ENCODE measurements at regions not wholly inside any gene's neighbourhood (a gene's known extent, or its start where the extent isn't known, plus 50 kb on each side); places are given as distances from the start of the nearest gene placed in this dataset.
A peak's percentile ranks its signal among the peaks of the same experiment; 100 is the strongest.
"Not testable (repeated sequence)": the region's sequence is repeated elsewhere in the genome, so short reads cannot be mapped to it uniquely, and the experiment has no call there.

DNA sequence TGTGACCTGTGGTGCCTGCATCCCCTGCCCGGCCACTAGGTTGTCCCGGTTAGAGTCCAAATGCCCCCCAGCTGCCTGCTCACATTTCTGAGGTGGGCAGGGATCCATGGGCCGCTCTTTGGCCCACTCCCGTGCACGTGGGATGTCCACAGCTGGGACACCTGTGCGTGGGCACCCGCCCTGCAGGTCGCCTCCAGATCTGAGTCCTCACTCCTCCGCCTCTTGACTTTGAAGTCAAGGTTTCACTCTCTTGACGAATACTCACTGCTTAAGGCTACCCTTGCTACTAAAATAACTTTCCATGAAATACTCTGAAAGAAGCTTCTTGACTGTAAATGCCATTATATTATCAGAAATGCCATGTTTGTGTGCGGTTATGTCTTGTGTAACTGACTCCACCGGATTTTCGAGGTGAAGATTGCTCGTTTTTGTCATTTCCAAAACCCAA lies 358.2 kb downstream of the BCL2L11 start:
- H3K4me1 Mint-ChIP-seq (ENCODE audit: low read depth, unreplicated experiment); CTCF ChIA-PET; H3K4me3 Mint-ChIP-seq (ENCODE audit: low read depth, unreplicated experiment); H3K27ac Mint-ChIP-seq (ENCODE audit: unreplicated experiment); BruUV-seq (replicated peaks); DNase-seq; intact Hi-C loops (cut with micrococcal nuclease; ENCODE audit: unreplicated experiment); H3K9me3 Mint-ChIP-seq (ENCODE audit: low read depth, unreplicated experiment); H3K27me3 Mint-ChIP-seq (ENCODE audit: unreplicated experiment): not testable (repeated sequence)
- H3K36me3 Mint-ChIP-seq (ENCODE audit: insufficient read depth, unreplicated experiment) = peaks cover 29% of the 10 kb centered on the region

DNA sequence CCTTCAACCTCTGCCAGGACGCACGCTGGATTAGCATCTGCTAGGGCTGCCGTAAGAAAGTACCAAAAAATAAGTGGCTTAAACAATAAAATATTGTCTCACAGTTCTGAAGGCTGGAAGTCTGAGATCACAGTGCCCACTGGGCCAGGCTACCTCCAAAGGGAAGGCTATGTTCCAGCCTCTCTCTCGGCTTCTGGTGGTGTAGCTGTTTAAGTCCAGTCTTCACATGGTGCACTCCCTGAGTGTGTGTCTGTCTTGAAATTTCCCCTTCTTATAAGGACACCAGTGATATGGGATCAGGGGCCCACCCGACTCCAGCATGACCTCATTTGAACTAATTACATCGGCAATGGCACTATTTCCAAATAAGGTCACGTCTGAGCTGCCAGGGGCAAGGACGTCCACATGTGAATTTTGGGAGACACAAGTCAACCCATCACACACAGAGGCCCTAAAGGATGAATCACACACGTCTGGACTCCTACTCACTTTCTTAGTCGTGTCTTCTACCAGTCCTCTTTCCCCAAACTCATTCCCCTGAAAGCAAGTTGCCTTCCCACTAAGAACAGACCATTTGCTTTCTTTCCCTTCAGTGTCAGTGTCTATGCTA lies 359.4 kb downstream of the BCL2L11 start:
- H3K9me3 Mint-ChIP-seq (ENCODE audit: low read depth, unreplicated experiment); CTCF ChIA-PET; BruUV-seq (replicated peaks); H3K4me1 Mint-ChIP-seq (ENCODE audit: low read depth, unreplicated experiment); H3K27me3 Mint-ChIP-seq (ENCODE audit: unreplicated experiment); DNase-seq; H3K4me3 Mint-ChIP-seq (ENCODE audit: low read depth, unreplicated experiment): not testable (repeated sequence)
- intact Hi-C loops (cut with micrococcal nuclease; ENCODE audit: unreplicated experiment) = loop anchor here (10.0 kb wide), 1 partner anchor 185 kb away; no protein-coding TSS in a partner anchor
- H3K27ac Mint-ChIP-seq (ENCODE audit: unreplicated experiment) = peak overlapping the region; percentile 52
- H3K36me3 Mint-ChIP-seq (ENCODE audit: insufficient read depth, unreplicated experiment) = peaks cover 35% of the 10 kb centered on the region

- H3K4me3 Mint-ChIP-seq (ENCODE audit: low read depth, unreplicated experiment); H3K9me3 Mint-ChIP-seq (ENCODE audit: low read depth, unreplicated experiment); DNase-seq; H3K4me1 Mint-ChIP-seq (ENCODE audit: low read depth, unreplicated experiment); H3K27me3 Mint-ChIP-seq (ENCODE audit: unreplicated experiment); BruUV-seq (replicated peaks); CTCF ChIA-PET: not testable (repeated sequence)
- intact Hi-C loops (cut with micrococcal nuclease; ENCODE audit: unreplicated experiment) = loop anchor here (10.0 kb wide), 1 partner anchor 184 kb away; no protein-coding TSS in a partner anchor
- H3K36me3 Mint-ChIP-seq (ENCODE audit: insufficient read depth, unreplicated experiment) = peaks cover 39% of the 10 kb centered on the region
- H3K27ac Mint-ChIP-seq (ENCODE audit: unreplicated experiment) = peak overlapping the region; percentile 52
These were observed 359.9 kb downstream of the BCL2L11 start for GRCh38 chr2:111480633-111481032.

- intact Hi-C loops (cut with micrococcal nuclease; ENCODE audit: unreplicated experiment) = loop anchor here (10.0 kb wide), 1 partner anchor 184 kb away; no protein-coding TSS in a partner anchor
These were observed 360.5 kb downstream of the BCL2L11 start for GRCh38 chr2:111481219-111481618.

GRCh38 chr2:111482987-111483679 lies 362.4 kb downstream of the BCL2L11 start:
- BruUV-seq (replicated peaks); H3K9me3 Mint-ChIP-seq (ENCODE audit: low read depth, unreplicated experiment); H3K4me3 Mint-ChIP-seq (ENCODE audit: low read depth, unreplicated experiment); H3K4me1 Mint-ChIP-seq (ENCODE audit: low read depth, unreplicated experiment); H3K27ac Mint-ChIP-seq (ENCODE audit: unreplicated experiment); CTCF ChIA-PET; H3K27me3 Mint-ChIP-seq (ENCODE audit: unreplicated experiment): not testable (repeated sequence)
- H3K36me3 Mint-ChIP-seq (ENCODE audit: insufficient read depth, unreplicated experiment) = peaks cover 42% of the 10 kb centered on the region
- DNase-seq = peak; percentile 67
- intact Hi-C loops (cut with micrococcal nuclease; ENCODE audit: unreplicated experiment) = loop anchor here (10.0 kb wide), 1 partner anchor 182 kb away; no protein-coding TSS in a partner anchor

More at GRCh38 chr2:111481219-111481618, 360.5 kb downstream of the BCL2L11 start:
- H3K9me3 Mint-ChIP-seq (ENCODE audit: low read depth, unreplicated experiment); H3K27me3 Mint-ChIP-seq (ENCODE audit: unreplicated experiment); H3K4me3 Mint-ChIP-seq (ENCODE audit: low read depth, unreplicated experiment); CTCF ChIA-PET; BruUV-seq (replicated peaks); DNase-seq; H3K4me1 Mint-ChIP-seq (ENCODE audit: low read depth, unreplicated experiment): not testable (repeated sequence)
- Mint-ChIP-seq H3K27ac (ENCODE audit: unreplicated experiment) (peak overlapping the region; percentile 39), H3K36me3 (ENCODE audit: insufficient read depth, unreplicated experiment) (peaks cover 42% of the 10 kb centered on the region)

DNA sequence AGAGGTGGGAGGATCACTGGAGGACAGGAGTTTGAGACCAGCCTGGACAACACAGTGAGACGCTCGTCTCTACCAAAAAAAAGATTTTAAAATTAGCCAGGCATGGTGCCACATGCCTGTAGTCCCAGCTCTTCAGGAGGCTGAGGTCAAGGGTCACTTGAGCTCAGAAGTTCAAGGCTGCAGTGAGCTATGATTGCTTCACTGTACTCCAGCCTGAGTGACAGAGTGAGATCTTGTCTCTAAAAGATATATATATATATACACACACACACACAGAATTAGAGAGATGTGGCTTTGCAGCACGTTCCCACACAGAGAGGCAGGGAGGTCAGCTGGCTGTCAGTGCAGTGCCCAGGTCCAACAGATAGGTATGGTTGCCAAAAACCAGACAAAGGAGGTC lies 363.4 kb downstream of the BCL2L11 start:
- intact Hi-C loops (cut with micrococcal nuclease; ENCODE audit: unreplicated experiment) = loop anchor here (10.0 kb wide), 1 partner anchor 181 kb away; no protein-coding TSS in a partner anchor
- DNase-seq; BruUV-seq (replicated peaks); H3K9me3 Mint-ChIP-seq (ENCODE audit: low read depth, unreplicated experiment); H3K4me3 Mint-ChIP-seq (ENCODE audit: low read depth, unreplicated experiment); H3K27me3 Mint-ChIP-seq (ENCODE audit: unreplicated experiment); H3K27ac Mint-ChIP-seq (ENCODE audit: unreplicated experiment); CTCF ChIA-PET; H3K4me1 Mint-ChIP-seq (ENCODE audit: low read depth, unreplicated experiment): not testable (repeated sequence)
- peaks cover 35% of the 10 kb centered on the region for H3K36me3 Mint-ChIP-seq (ENCODE audit: insufficient read depth, unreplicated experiment)

GRCh38 chr2:111485895-111486294 lies 365.2 kb downstream of the BCL2L11 start:
- H3K27ac Mint-ChIP-seq (ENCODE audit: unreplicated experiment); CTCF ChIA-PET; DNase-seq; H3K9me3 Mint-ChIP-seq (ENCODE audit: low read depth, unreplicated experiment); BruUV-seq (replicated peaks); H3K4me3 Mint-ChIP-seq (ENCODE audit: low read depth, unreplicated experiment); H3K4me1 Mint-ChIP-seq (ENCODE audit: low read depth, unreplicated experiment); H3K27me3 Mint-ChIP-seq (ENCODE audit: unreplicated experiment): not testable (repeated sequence)
- H3K36me3 Mint-ChIP-seq (ENCODE audit: insufficient read depth, unreplicated experiment) = peaks cover 22% of the 10 kb centered on the region
- intact Hi-C loops (cut with micrococcal nuclease; ENCODE audit: unreplicated experiment) = loop anchor here (10.0 kb wide), 1 partner anchor 179 kb away; no protein-coding TSS in a partner anchor

DNA sequence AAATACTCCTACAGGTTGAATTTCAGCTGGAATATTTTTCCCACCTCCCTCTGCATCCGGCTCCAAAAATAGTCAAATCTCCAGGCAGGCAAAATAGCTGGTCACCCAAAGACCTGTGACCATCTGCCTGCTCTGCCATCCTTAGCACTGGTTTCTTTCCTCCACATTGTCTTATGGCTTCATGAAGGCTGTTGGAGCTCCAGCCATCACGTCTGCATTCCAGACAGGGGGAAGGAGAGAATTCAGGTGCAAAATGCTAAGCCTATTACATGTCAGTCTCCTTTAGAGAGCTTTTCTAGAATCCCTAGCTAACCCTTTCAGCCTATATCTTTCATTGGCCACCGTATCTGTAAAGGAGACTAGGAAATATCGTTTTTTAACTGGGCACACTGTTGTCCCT lies 367.7 kb downstream of the BCL2L11 start:
- H3K4me3 Mint-ChIP-seq (ENCODE audit: low read depth, unreplicated experiment); H3K27me3 Mint-ChIP-seq (ENCODE audit: unreplicated experiment); H3K27ac Mint-ChIP-seq (ENCODE audit: unreplicated experiment); H3K4me1 Mint-ChIP-seq (ENCODE audit: low read depth, unreplicated experiment); H3K9me3 Mint-ChIP-seq (ENCODE audit: low read depth, unreplicated experiment); CTCF ChIA-PET; DNase-seq; BruUV-seq (replicated peaks): not testable (repeated sequence)
- intact Hi-C loops (cut with micrococcal nuclease; ENCODE audit: unreplicated experiment) = loop anchor here (10.0 kb wide), 1 partner anchor 176 kb away; no protein-coding TSS in a partner anchor
- H3K36me3 Mint-ChIP-seq (ENCODE audit: insufficient read depth, unreplicated experiment) = peaks cover 14% of the 10 kb centered on the region

GRCh38 chr2:111489460-111489859 lies 368.7 kb downstream of the BCL2L11 start:
- intact Hi-C loops (cut with micrococcal nuclease; ENCODE audit: unreplicated experiment) = loop anchor here (10.0 kb wide), 1 partner anchor 175 kb away; no protein-coding TSS in a partner anchor
- H3K27ac Mint-ChIP-seq (ENCODE audit: unreplicated experiment); H3K4me3 Mint-ChIP-seq (ENCODE audit: low read depth, unreplicated experiment); BruUV-seq (replicated peaks); H3K27me3 Mint-ChIP-seq (ENCODE audit: unreplicated experiment); H3K9me3 Mint-ChIP-seq (ENCODE audit: low read depth, unreplicated experiment); CTCF ChIA-PET; H3K4me1 Mint-ChIP-seq (ENCODE audit: low read depth, unreplicated experiment); DNase-seq: not testable (repeated sequence)
- peaks cover 17% of the 10 kb centered on the region for H3K36me3 Mint-ChIP-seq (ENCODE audit: insufficient read depth, unreplicated experiment)

DNA sequence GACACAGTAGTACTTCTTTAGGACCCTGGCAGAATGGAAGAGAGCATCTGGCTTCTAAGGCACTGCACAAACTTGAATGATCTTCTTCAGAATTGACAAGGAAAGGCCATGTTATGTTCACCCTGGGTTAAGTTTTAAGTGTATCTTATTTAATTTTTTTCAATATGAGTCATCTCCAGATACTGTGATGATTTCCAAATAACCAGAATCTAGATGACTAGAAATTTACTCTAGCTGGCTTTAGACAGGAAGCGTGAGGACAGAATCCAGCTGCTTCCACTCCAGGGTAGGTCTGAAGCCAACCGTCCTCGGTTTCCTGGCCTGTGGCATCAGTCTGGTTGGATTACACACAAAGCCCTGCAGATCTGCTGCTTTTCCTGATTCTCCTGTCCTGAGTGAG lies 370.5 kb downstream of the BCL2L11 start:
- CTCF ChIA-PET; H3K27ac Mint-ChIP-seq (ENCODE audit: unreplicated experiment); intact Hi-C loops (cut with micrococcal nuclease; ENCODE audit: unreplicated experiment); BruUV-seq (replicated peaks); H3K36me3 Mint-ChIP-seq (ENCODE audit: insufficient read depth, unreplicated experiment); DNase-seq; H3K9me3 Mint-ChIP-seq (ENCODE audit: low read depth, unreplicated experiment); H3K4me1 Mint-ChIP-seq (ENCODE audit: low read depth, unreplicated experiment); H3K27me3 Mint-ChIP-seq (ENCODE audit: unreplicated experiment): not testable (repeated sequence)
- H3K4me3 Mint-ChIP-seq (ENCODE audit: low read depth, unreplicated experiment) = peak overlapping the region; percentile 32
